Natural killer cell (primary cell): ENCODE measurements at regions not wholly inside any gene's neighbourhood (a gene's known extent, or its start where the extent isn't known, plus 50 kb on each side); places are given as distances from the start of the nearest gene placed in this dataset.

Experiments used
- ATAC-seq, 3 donors: fragments of 150-1000 bp in 2 of 3; fragments of 200-7000 bp in 1 of 3; cut with Tn5 transposase; 1 replicate in 1 of 3; 2 replicates in 2 of 3; pipeline ENCODE4 v1.10.0; 2021; ENCODE audit warnings: mild to moderate bottlenecking in 2 of 3, moderate library complexity in 2 of 3
- DNase-seq, 2 donors: peaks; one replicate each; pipeline versions ENCODE4 v3.0.0 to v3.0.0-alpha.2; 2013 to 2021; ENCODE audit warnings: mixed read lengths in 1 of 2
- H3K27ac ChIP-seq: one replicate; pipeline ENCODE4 v1.5.1; 2013; ENCODE audit warnings: mild to moderate bottlenecking, low read length
- H3K27me3 ChIP-seq: one replicate; pipeline ENCODE4 v1.6.1; 2013; ENCODE audit warnings: low read length; ENCODE audit not compliant: control insufficient read depth, insufficient read depth
- H3K36me3 ChIP-seq: one replicate; pipeline ENCODE4 v1.6.1; 2013; ENCODE audit warnings: low read length; ENCODE audit not compliant: control insufficient read depth, insufficient read depth
- H3K4me1 ChIP-seq: one replicate; pipeline ENCODE4 v1.6.1; 2013; ENCODE audit warnings: low read length; ENCODE audit not compliant: control insufficient read depth, insufficient read depth
- H3K4me3 ChIP-seq: one replicate; pipeline ENCODE4 v1.5.1; 2013; ENCODE audit warnings: low read length
- H3K9me3 ChIP-seq: one replicate; pipeline ENCODE4 v1.6.1; 2013; ENCODE audit warnings: low read length; ENCODE audit not compliant: control insufficient read depth, insufficient read depth
- H3K27ac Mint-ChIP-seq, 2 donors: one replicate each; pipeline ENCODE4 v1.8.0; 2022; ENCODE audit warnings: mild to moderate bottlenecking in 2 of 2, mixed read lengths in 2 of 2, moderate library complexity in 1 of 2
- H3K27me3 Mint-ChIP-seq, 2 donors: one replicate each; pipeline ENCODE4 v1.8.0; 2022; ENCODE audit warnings: low read depth in 2 of 2, mixed read lengths in 2 of 2
- H3K36me3 Mint-ChIP-seq: one replicate; pipeline ENCODE4 v1.8.0; 2022; ENCODE audit warnings: mixed read lengths
- H3K4me1 Mint-ChIP-seq, 2 donors: one replicate each; pipeline ENCODE4 v1.8.0; 2022; ENCODE audit warnings: mixed read lengths in 2 of 2
- H3K4me3 Mint-ChIP-seq: one replicate; pipeline ENCODE4 v1.8.0; 2022; ENCODE audit warnings: mild to moderate bottlenecking, moderate library complexity, mixed read lengths
- H3K9me3 Mint-ChIP-seq, 2 donors: one replicate each; pipeline ENCODE4 v1.8.0; 2022; ENCODE audit warnings: mixed read lengths in 2 of 2
- WGBS: methylation state at CpG from one replicate; pipeline ENCODE4 v1.1.7; 2013; ENCODE audit warnings: missing lambda C conversion rate; ENCODE audit not compliant: insufficient coverage; 5-methylcytosine and 5-hydroxymethylcytosine counted together
- intact Hi-C: fragments of 100-400 bp; cut with micrococcal nuclease; formaldehyde crosslinking; loops from one replicate; pipeline ENCODE4 v1.14.2; 2022
- TF ChIP-seq, protein P1 (sequence below): fragments of 200-600 bp; IDR thresholded peaks from one replicate; pipeline ENCODE4 v1.8.0; 2022; ENCODE audit warnings: antibody characterized with exemption

DNA sequence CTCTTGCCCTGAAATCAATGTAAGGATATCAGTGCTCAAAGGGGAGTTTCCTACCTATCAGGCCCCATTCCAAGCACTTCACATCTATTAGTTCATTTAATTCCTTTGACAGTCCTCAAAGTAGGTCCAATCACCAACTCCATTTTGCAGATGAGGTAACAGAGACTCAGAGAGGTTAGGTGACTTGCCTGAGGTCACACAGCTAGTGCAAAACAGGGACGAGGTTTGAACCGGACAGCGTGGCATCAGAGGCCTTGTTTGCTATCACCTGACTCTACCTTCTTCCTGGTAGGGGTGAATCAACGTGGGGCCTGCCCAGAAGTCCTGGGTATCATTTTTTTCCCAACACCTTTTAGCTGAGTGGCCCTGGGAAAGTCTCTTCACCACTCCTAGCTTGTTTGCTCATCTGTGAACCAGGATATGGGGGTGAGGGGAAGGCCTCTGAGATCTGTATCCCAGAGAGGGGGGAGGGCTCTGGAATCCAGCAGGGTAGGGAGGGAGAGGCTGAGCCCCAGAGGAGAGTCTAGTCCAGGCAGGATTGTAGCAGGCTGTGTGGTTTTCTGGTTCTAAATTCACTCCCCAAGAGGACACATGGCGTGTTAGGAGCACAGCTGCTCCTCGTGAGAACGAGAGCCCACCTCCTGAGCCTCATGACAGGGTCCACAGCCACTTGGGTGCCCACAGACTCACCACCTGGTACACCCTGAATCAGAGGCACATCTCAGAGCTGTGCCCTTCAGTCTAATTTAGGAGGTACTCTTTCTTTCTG, 174.7 kb downstream of the MN1 start:
- WGBS: 68% methylated on average over 7 of the region's 7 CpGs
- Histone ChIP-seq H3K36me3 (no peaks in the 10 kb centered on the region), H3K4me1 (no peaks in the 10 kb centered on the region), H3K9me3 (no peaks in the 10 kb centered on the region), H3K27me3 (no peaks in the 10 kb centered on the region), H3K27ac (no peak overlapping the region), H3K4me3 (no peak overlapping the region)
- Mint-ChIP-seq H3K36me3 (no peaks in the 10 kb centered on the region), H3K27ac (no peak overlapping the region), H3K9me3 (no peaks in the 10 kb centered on the region), H3K27me3 (no peaks in the 10 kb centered on the region), H3K4me1 (no peaks in the 10 kb centered on the region), H3K4me3 (no peak overlapping the region)
- DNase-seq (no peak), ATAC-seq (no peak)
- intact Hi-C loops: no loop called here
- TF ChIP-seq, protein P1, sequence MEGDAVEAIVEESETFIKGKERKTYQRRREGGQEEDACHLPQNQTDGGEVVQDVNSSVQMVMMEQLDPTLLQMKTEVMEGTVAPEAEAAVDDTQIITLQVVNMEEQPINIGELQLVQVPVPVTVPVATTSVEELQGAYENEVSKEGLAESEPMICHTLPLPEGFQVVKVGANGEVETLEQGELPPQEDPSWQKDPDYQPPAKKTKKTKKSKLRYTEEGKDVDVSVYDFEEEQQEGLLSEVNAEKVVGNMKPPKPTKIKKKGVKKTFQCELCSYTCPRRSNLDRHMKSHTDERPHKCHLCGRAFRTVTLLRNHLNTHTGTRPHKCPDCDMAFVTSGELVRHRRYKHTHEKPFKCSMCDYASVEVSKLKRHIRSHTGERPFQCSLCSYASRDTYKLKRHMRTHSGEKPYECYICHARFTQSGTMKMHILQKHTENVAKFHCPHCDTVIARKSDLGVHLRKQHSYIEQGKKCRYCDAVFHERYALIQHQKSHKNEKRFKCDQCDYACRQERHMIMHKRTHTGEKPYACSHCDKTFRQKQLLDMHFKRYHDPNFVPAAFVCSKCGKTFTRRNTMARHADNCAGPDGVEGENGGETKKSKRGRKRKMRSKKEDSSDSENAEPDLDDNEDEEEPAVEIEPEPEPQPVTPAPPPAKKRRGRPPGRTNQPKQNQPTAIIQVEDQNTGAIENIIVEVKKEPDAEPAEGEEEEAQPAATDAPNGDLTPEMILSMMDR: no peak

DNA sequence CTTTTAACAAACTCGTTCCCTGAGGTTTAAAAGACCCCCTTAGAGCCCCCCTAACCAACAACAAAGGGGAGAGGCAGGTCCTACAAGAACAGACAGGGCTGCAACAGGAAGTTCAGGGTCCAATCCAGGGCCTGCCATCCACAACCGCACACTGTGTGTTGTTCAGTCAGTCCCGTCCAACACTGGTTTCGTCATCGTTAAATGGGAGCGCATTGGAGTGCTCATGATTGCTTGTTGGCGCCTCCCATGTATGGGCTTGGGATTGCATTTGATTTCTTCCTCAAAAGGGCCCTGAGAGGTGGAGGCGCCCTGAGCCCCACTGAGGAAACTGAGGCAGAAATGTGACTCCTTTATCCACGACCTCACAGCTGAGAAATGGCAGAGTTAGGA, 174.1 kb downstream of the MN1 start:
- H3K27ac ChIP-seq: no peak overlapping the region
- no peaks in the 10 kb centered on the region for H3K9me3 Mint-ChIP-seq
- intact Hi-C loops: no loop called here
- no peaks in the 10 kb centered on the region for H3K27me3 Mint-ChIP-seq
- H3K27me3 ChIP-seq: no peaks in the 10 kb centered on the region
- no peak overlapping the region for H3K4me3 ChIP-seq
- ATAC-seq (no peak), DNase-seq (no peak)
- H3K4me1 ChIP-seq: no peaks in the 10 kb centered on the region
- no peaks in the 10 kb centered on the region for H3K36me3 Mint-ChIP-seq
- H3K27ac Mint-ChIP-seq: no peak overlapping the region
- 83% methylated on average over 9 of the region's 9 CpGs for WGBS
- TF ChIP-seq, protein P1: no peak
- no peaks in the 10 kb centered on the region for H3K4me1 Mint-ChIP-seq
- H3K4me3 Mint-ChIP-seq: no peak overlapping the region
- no peaks in the 10 kb centered on the region for H3K9me3 ChIP-seq
- H3K36me3 ChIP-seq: no peaks in the 10 kb centered on the region

DNA sequence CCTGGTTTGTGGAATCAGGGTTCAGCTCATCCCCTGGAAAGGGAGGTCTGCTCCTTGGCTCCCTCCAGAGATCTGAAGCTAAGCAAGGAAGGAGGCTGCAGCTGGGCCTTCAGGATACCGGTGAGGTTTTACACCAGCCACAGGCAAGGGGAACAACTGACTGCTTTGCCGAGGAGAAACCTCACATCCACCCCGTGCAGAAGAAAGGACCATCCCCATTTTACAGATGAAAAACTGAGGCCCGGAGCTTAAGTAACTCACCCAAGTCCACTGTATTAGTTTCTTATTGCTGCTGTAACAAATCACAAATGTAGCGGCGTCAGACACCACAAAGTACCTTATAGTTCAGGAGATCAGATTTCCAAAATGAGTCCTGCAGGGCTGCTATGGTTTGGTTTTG, 173.7 kb downstream of the MN1 start:
- DNase-seq (no peak), ATAC-seq (no peak)
- no peak overlapping the region for H3K4me3 Mint-ChIP-seq
- intact Hi-C loops: no loop called here
- no peaks in the 10 kb centered on the region for H3K4me1 ChIP-seq
- no peaks in the 10 kb centered on the region for H3K27me3 ChIP-seq
- no peaks in the 10 kb centered on the region for H3K9me3 ChIP-seq
- no peaks in the 10 kb centered on the region for H3K36me3 ChIP-seq
- H3K27ac ChIP-seq: no peak overlapping the region
- H3K27me3 Mint-ChIP-seq: no peaks in the 10 kb centered on the region
- no peak overlapping the region for H3K4me3 ChIP-seq
- H3K27ac Mint-ChIP-seq: no peak overlapping the region
- no peaks in the 10 kb centered on the region for H3K36me3 Mint-ChIP-seq
- H3K4me1 Mint-ChIP-seq: no peaks in the 10 kb centered on the region
- TF ChIP-seq, protein P1: no peak
- no peaks in the 10 kb centered on the region for H3K9me3 Mint-ChIP-seq
- WGBS: 75% methylated on average over 6 of the region's 6 CpGs

DNA sequence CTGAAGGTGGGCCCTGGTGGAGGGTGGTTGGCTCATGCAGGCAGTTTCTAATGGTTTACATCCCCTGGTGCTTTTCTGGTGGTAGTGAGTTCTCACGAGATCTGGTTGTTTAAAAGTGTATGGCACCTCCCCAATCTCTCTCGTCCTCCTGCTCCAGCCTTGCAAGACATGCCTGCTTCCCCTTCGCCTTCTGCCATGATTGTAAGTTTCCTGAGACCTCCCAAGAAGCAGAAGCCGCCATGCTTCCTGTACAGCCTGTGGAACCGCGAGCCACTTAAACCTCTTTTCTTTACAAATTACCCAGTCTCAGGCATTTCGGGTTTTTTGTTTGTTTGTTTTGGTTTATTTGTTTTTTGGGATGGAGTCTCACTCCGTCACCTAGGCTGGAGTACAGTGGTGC, 173.2 kb downstream of the MN1 start:
- intact Hi-C loops: no loop called here
- Mint-ChIP-seq H3K36me3 (no peaks in the 10 kb centered on the region), H3K4me3 (no peak overlapping the region), H3K4me1 (no peaks in the 10 kb centered on the region), H3K27me3 (peaks cover under 1% of the 10 kb centered on the region in 2 donors), H3K27ac (no peak overlapping the region), H3K9me3 (no peaks in the 10 kb centered on the region)
- H3K9me3 ChIP-seq: no peaks in the 10 kb centered on the region
- H3K4me3 ChIP-seq: no peak overlapping the region
- ATAC-seq: no peak
- no peaks in the 10 kb centered on the region for H3K4me1 ChIP-seq
- no peak for DNase-seq
- 68% methylated on average over 5 of the region's 8 CpGs for WGBS
- H3K36me3 ChIP-seq: no peaks in the 10 kb centered on the region
- H3K27ac ChIP-seq: no peak overlapping the region
- TF ChIP-seq, protein P1: no peak
- H3K27me3 ChIP-seq: no peaks in the 10 kb centered on the region
